ENCODE measurements at regions not wholly inside any gene's neighbourhood (a gene's known extent, or its start where the extent isn't known, plus 50 kb on each side); places are given as distances from the start of the nearest gene placed in this dataset.

DNA sequence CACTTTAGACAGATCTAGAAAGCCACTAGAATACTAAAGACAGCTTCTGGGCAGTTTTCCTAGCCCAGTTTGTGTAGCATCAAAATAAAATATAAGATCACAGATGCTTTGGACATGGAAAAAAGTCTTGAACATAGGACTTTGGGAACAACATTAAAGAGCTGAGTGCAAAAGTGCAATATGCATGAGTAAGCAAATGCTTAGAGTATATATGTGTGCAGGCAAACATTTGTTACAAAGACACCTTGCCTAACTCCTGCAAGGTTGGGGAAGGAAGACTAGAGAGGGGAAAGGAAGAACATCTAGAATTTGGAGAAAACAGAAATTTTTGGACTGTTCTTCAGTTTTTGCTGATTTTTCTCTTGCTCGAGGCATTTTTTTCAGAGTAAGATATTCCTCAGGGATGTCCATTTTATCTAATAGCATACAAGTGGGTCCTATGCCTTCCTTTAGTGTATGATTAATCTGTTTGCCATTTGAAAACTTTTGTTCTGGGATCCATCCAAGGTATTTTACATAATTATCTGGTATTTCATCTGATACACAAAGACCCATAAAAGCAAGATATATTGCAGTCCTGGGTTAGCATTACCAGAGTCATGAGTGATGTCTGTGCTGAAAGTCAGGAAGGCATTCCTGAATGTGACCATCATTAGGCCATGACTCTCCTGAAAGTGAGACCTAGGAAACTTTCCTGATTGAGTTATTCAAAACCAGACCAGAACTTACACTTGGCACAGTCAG lies 142.0 kb upstream of the RGMB start:
- H3K4me1 Mint-ChIP-seq, result no peaks in the 10 kb centered on the region
- H3K36me3 Mint-ChIP-seq, result no peaks in the 10 kb centered on the region
- intact Hi-C loops (cut with micrococcal nuclease), result no loop called here
- peaks cover 3 to 7% of the 10 kb centered on the region in 2 donors for H3K9me3 Mint-ChIP-seq
- no peaks in the 10 kb centered on the region for H3K27me3 Mint-ChIP-seq (ENCODE audit: low read depth in 2 of 2)
- ATAC-seq (no peak), DNase-seq (no peak)
- no peaks in the 10 kb centered on the region for H3K27me3 ChIP-seq (ENCODE audit: control insufficient read depth, insufficient read depth, low read length)
- H3K9me3 ChIP-seq (ENCODE audit: control insufficient read depth, insufficient read depth, low read length), result no peaks in the 10 kb centered on the region
- no peak overlapping the region for H3K4me3 ChIP-seq (ENCODE audit: low read length)
- WGBS (ENCODE audit: insufficient coverage), result 67% methylated on average over 1 of the region's 1 CpG
- H3K4me3 Mint-ChIP-seq, result no peak overlapping the region
- no peak overlapping the region for H3K27ac Mint-ChIP-seq
- H3K4me1 ChIP-seq (ENCODE audit: control insufficient read depth, insufficient read depth, low read length), result no peaks in the 10 kb centered on the region
- no peak overlapping the region for H3K27ac ChIP-seq (ENCODE audit: low read length)
- TF ChIP-seq CTCF (IDR thresholded peaks at IDR 0.05), result no peak
- no peaks in the 10 kb centered on the region for H3K36me3 ChIP-seq (ENCODE audit: control insufficient read depth, insufficient read depth, low read length)

DNA sequence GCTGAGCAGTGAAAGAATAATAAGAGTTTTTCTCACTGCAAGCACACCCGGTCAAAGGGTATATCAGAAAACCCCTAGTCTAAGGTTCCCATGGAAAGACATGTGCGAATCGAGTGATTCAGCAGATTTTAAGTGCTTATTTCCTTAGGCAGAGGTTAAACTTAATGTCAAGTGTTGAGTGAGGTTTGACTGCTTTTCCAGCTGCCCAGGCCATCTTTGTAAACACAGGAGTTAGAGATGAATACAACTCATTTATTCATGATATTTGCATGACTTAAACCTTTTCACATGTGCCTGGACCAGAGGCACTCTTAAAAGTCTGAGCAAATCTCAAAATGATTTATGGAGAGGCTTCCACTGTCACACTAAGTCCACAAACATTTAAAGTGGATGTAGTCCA lies 137.8 kb upstream of the RGMB start:
- no peak for TF ChIP-seq CTCF (IDR thresholded peaks at IDR 0.05)
- H3K36me3 ChIP-seq (ENCODE audit: control insufficient read depth, insufficient read depth, low read length), result no peaks in the 10 kb centered on the region
- no peaks in the 10 kb centered on the region for H3K4me1 ChIP-seq (ENCODE audit: control insufficient read depth, insufficient read depth, low read length)
- H3K27me3 ChIP-seq (ENCODE audit: control insufficient read depth, insufficient read depth, low read length), result no peaks in the 10 kb centered on the region
- no peak for DNase-seq
- H3K4me1 Mint-ChIP-seq, result no peaks in the 10 kb centered on the region
- ATAC-seq, result no peak
- WGBS (ENCODE audit: insufficient coverage), result 8% methylated on average over 3 of the region's 3 CpGs
- intact Hi-C loops (cut with micrococcal nuclease), result no loop called here
- H3K9me3 ChIP-seq (ENCODE audit: control insufficient read depth, insufficient read depth, low read length), result no peaks in the 10 kb centered on the region
- H3K9me3 Mint-ChIP-seq, result peaks cover 0 to 2% of the 10 kb centered on the region in 2 donors
- no peaks in the 10 kb centered on the region for H3K36me3 Mint-ChIP-seq
- H3K27ac Mint-ChIP-seq, result no peak overlapping the region
- H3K27me3 Mint-ChIP-seq (ENCODE audit: low read depth in 2 of 2), result no peaks in the 10 kb centered on the region
- no peak overlapping the region for H3K4me3 Mint-ChIP-seq
- H3K27ac ChIP-seq (ENCODE audit: low read length), result no peak overlapping the region
- H3K4me3 ChIP-seq (ENCODE audit: low read length), result no peak overlapping the region

DNA sequence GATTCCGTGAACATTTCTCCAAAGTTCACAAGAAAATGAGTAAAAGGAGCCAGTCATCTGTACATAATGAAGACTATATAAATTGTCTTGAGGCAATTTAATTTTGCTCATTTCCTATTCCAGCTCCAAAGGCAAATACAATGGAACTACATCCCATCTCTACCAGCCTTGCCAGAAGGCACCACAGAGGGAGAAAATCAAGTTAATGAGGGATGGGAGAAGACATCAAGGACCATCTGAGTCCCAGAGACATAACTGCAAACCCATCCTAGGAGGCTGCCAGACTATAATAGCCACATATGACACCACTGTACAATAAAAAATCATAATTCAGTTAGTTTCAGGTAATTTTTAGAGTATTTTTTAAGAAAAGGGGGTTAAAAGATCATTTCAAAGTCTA lies 136.3 kb upstream of the RGMB start:
- no peak overlapping the region for H3K4me3 ChIP-seq (ENCODE audit: low read length)
- H3K9me3 ChIP-seq (ENCODE audit: control insufficient read depth, insufficient read depth, low read length), result no peaks in the 10 kb centered on the region
- no peaks in the 10 kb centered on the region for H3K36me3 ChIP-seq (ENCODE audit: control insufficient read depth, insufficient read depth, low read length)
- H3K27me3 ChIP-seq (ENCODE audit: control insufficient read depth, insufficient read depth, low read length), result no peaks in the 10 kb centered on the region
- H3K27ac ChIP-seq (ENCODE audit: low read length), result no peak overlapping the region
- Mint-ChIP-seq H3K36me3 (no peaks in the 10 kb centered on the region), H3K4me3 (no peak overlapping the region), H3K27me3 (ENCODE audit: low read depth in 2 of 2) (no peaks in the 10 kb centered on the region), H3K9me3 (peaks cover 0 to 2% of the 10 kb centered on the region in 2 donors), H3K27ac (no peak overlapping the region), H3K4me1 (no peaks in the 10 kb centered on the region)
- ATAC-seq (no peak), DNase-seq (no peak)
- no peaks in the 10 kb centered on the region for H3K4me1 ChIP-seq (ENCODE audit: control insufficient read depth, insufficient read depth, low read length)
- no peak for TF ChIP-seq CTCF (IDR thresholded peaks at IDR 0.05)
- intact Hi-C loops (cut with micrococcal nuclease), result no loop called here
- WGBS (ENCODE audit: insufficient coverage), result 86% methylated on average over 1 of the region's 1 CpG

DNA sequence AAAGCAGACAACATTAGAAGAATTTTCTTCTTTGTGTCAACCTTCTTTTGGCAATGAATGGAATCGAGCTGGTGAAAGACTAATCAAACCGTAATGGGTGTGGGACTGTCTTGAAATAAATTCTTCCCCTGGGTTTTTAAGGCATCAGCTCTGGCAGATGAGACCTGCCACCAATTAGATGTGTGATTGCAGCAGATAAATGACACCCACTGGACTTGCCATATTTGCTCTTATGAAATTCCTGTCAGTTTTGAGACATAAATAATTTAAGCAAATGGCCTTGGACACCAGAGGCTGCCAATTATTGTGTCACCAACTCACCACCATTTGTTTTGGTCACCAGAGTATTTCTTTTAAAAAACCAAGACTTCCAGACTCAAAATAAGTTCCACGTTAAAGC lies 135.9 kb upstream of the RGMB start:
- peaks cover 0 to 2% of the 10 kb centered on the region in 2 donors for H3K9me3 Mint-ChIP-seq

More for the DNA sequence above, 135.9 kb upstream of the RGMB start:
- Histone ChIP-seq H3K4me1 (ENCODE audit: control insufficient read depth, insufficient read depth, low read length) (no peaks in the 10 kb centered on the region), H3K4me3 (ENCODE audit: low read length) (no peak overlapping the region), H3K9me3 (ENCODE audit: control insufficient read depth, insufficient read depth, low read length) (no peaks in the 10 kb centered on the region), H3K36me3 (ENCODE audit: control insufficient read depth, insufficient read depth, low read length) (no peaks in the 10 kb centered on the region), H3K27me3 (ENCODE audit: control insufficient read depth, insufficient read depth, low read length) (no peaks in the 10 kb centered on the region), H3K27ac (ENCODE audit: low read length) (no peak overlapping the region)
- no peak overlapping the region for H3K4me3 Mint-ChIP-seq
- intact Hi-C loops (cut with micrococcal nuclease), result no loop called here
- 65% methylated on average over 2 of the region's 3 CpGs for WGBS (ENCODE audit: insufficient coverage)
- no peaks in the 10 kb centered on the region for H3K27me3 Mint-ChIP-seq (ENCODE audit: low read depth in 2 of 2)
- no peak for TF ChIP-seq CTCF (IDR thresholded peaks at IDR 0.05)
- no peak overlapping the region for H3K27ac Mint-ChIP-seq
- H3K4me1 Mint-ChIP-seq, result no peaks in the 10 kb centered on the region
- ATAC-seq, result no peak
- no peak for DNase-seq
- H3K36me3 Mint-ChIP-seq, result no peaks in the 10 kb centered on the region
